ACC112 (cell line): ENCODE measurements at regions not wholly inside any gene's neighbourhood (a gene's known extent, or its start where the extent isn't known, plus 50 kb on each side); places are given as distances from the start of the nearest gene placed in this dataset.

Experiments
- H2AFZ ChIP-seq: fragments of 200-600 bp; sonication (generic); one replicate; pipeline ENCODE4 v1.6.0; 2017; ENCODE audit warnings: antibody characterized with exemption, low read length; ENCODE audit not compliant: unreplicated experiment
- H3K27ac ChIP-seq: fragments of 200-600 bp; sonication (generic); 2 replicates; pipeline ENCODE4 v1.5.1; 2014; ENCODE audit warnings: low read depth, mild to moderate bottlenecking, antibody characterized with exemption, low read length, moderate library complexity
- H3K27me3 ChIP-seq: fragments of 200-600 bp; sonication (generic); 2 replicates; pipeline ENCODE4 v1.6.1; 2014; ENCODE audit warnings: mild to moderate bottlenecking, antibody characterized with exemption, low read length, moderate library complexity, mixed read lengths; ENCODE audit not compliant: insufficient read depth
- H3K36me3 ChIP-seq: fragments of 200-600 bp; sonication (generic); 2 replicates; pipeline ENCODE4 v1.6.1; 2016; ENCODE audit warnings: mild to moderate bottlenecking, antibody characterized with exemption, low read length, moderate library complexity, mixed read lengths; ENCODE audit not compliant: insufficient read depth
- H3K4me1 ChIP-seq: fragments of 200-600 bp; sonication (generic); one replicate; pipeline ENCODE4 v1.6.1; 2016; ENCODE audit warnings: low read length, mixed read lengths; ENCODE audit not compliant: insufficient read depth, unreplicated experiment, control insufficient read depth
- H3K4me3 ChIP-seq: fragments of 200-600 bp; sonication (generic); 2 replicates; pipeline ENCODE4 v1.5.1; 2014; ENCODE audit warnings: mild to moderate bottlenecking, low read depth, low read length
- H3K79me2 ChIP-seq: fragments of 200-600 bp; sonication (generic); one replicate; pipeline ENCODE4 v1.6.0; 2016; ENCODE audit warnings: low read length; ENCODE audit not compliant: control insufficient read depth, unreplicated experiment, insufficient read depth

DNA sequence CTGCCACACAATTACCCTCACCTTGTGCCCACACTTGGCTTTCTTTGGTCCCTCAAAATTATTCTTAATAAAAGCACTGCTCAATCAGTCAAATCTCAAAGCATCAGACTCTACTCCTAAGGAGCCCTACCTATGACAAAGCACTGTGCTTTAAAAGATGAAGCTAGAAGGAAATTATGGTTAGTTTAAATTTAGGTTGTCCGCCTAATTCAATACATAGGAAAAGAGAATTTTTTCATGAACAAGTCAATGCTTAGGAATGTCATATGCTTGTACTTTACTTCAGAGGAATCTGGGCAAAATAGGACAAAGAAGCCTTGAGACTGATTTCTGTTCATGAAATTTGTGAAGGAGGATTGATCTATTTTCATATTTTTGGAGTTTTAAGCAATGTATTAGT lies 726.4 kb upstream of the CDH2 start:
- peaks cover 17% of the 10 kb centered on the region for H3K4me1 ChIP-seq
- H3K27me3 ChIP-seq: no peaks in the 10 kb centered on the region
- H2AFZ ChIP-seq: no peak overlapping the region
- H3K79me2 ChIP-seq: no peaks in the 10 kb centered on the region
- H3K36me3 ChIP-seq: no peaks in the 10 kb centered on the region
- no peak overlapping the region for H3K4me3 ChIP-seq
- no peak overlapping the region for H3K27ac ChIP-seq

DNA sequence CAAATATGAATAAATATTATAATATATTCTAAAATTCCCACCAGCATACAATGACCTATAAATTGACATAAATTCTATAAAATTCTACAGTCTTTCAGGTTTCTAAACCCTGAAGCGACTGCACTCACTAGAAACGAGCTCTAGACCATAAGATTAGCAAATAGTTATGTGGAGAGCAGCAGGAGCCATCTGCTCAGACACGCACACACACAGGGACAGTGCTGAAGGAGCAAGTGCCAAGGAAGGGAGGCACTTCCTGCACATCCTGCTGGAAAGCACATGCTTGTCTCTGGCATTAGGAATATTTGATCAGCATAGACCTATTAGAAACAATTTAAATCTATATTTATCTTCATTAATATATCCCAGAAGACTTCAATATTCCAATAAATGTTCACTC lies 713.9 kb upstream of the CDH2 start:
- no peaks in the 10 kb centered on the region for H3K4me1 ChIP-seq
- H3K27ac ChIP-seq: no peak overlapping the region
- H2AFZ ChIP-seq: no peak overlapping the region
- H3K4me3 ChIP-seq: no peak overlapping the region
- no peaks in the 10 kb centered on the region for H3K27me3 ChIP-seq
- H3K36me3 ChIP-seq: no peaks in the 10 kb centered on the region
- no peaks in the 10 kb centered on the region for H3K79me2 ChIP-seq

DNA sequence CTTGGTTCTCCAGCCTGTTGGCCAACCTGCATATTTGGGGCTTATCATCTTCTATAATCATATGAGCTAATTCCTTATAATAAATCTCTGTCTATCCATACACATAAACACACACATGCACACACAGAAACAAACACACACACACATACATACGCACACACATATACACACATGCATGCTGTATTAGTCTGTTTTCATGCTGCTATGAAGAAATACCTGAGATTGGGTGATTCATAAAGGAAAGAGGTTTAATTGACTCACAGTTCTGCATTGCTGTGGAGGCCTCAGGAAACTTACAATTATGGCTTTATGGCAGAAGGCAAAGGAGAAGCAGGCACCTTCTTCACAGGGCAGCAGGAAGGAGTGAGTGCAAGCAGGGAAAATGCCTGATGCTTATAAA lies 707.4 kb upstream of the CDH2 start:
- Histone ChIP-seq H2AFZ (no peak overlapping the region), H3K4me1 (no peaks in the 10 kb centered on the region), H3K27ac (no peak overlapping the region), H3K4me3 (no peak overlapping the region), H3K36me3 (no peaks in the 10 kb centered on the region), H3K79me2 (no peaks in the 10 kb centered on the region), H3K27me3 (no peaks in the 10 kb centered on the region)

DNA sequence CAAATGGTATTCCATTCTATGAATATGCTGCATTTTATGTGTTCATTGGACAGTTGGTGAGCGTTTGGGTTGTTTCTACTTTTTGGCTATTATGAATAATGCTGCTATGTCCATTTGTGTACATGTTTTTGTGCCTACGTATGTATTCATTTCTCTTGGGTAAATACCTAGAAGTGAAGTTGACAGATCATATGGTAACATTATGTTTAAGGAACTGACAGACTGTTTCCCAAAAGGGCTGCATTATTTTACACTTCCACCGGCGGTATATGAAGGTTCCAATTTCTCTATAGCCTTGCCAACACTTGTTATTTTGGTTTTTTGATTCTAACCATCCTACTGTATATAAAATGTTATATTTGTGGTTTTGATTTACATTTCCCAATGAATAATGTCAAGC lies 703.9 kb upstream of the CDH2 start:
- Histone ChIP-seq H3K36me3 (no peaks in the 10 kb centered on the region), H2AFZ (no peak overlapping the region), H3K4me1 (no peaks in the 10 kb centered on the region), H3K27ac (no peak overlapping the region), H3K4me3 (no peak overlapping the region), H3K79me2 (no peaks in the 10 kb centered on the region), H3K27me3 (no peaks in the 10 kb centered on the region)

DNA sequence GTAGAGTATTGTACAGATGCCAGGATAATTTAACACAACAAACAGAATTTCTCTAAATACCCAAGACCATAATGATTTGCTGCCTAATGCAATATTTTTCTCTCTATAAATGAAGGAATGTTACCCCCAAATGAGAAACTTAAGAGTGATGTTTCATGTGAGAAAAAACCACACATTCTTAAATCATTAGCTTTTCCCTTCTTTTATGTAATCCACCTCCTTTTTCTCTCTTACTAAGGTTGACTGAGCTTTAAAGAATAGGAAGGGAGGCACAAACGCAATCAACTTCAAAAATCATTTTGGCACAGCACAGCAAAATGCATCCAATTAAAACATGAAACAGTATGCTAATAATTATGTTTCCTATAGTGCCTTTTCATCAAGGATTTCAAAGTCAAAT lies 698.1 kb upstream of the CDH2 start:
- Histone ChIP-seq H3K4me1 (no peaks in the 10 kb centered on the region), H3K36me3 (no peaks in the 10 kb centered on the region), H3K27me3 (no peaks in the 10 kb centered on the region), H3K27ac (no peak overlapping the region), H3K4me3 (no peak overlapping the region), H3K79me2 (no peaks in the 10 kb centered on the region), H2AFZ (no peak overlapping the region)

DNA sequence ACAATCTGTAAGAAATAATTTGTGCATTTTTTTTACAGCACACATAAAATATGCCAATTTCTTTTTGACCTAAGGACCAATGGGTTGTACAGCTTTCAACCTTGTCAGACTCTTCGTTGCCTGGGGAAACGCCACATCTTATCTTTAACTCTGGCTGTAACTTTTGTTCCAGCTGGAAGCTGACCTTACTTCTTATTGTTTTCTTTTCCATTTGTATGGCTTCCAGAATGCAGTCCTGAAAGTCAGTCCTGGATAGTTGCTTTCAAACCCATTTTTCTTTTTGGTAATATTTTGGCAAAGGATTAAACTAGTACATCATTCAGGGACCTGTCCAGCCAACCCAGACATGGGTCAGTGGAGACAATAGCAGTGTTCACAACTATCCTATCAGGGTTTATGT lies 686.5 kb upstream of the CDH2 start:
- no peak overlapping the region for H2AFZ ChIP-seq
- no peaks in the 10 kb centered on the region for H3K36me3 ChIP-seq
- no peak overlapping the region for H3K4me3 ChIP-seq
- no peaks in the 10 kb centered on the region for H3K79me2 ChIP-seq
- no peaks in the 10 kb centered on the region for H3K4me1 ChIP-seq
- no peak overlapping the region for H3K27ac ChIP-seq
- H3K27me3 ChIP-seq: no peaks in the 10 kb centered on the region

GRCh38 chr18:28858248-28858647 lies 681.3 kb upstream of the CDH2 start:
- no peak overlapping the region for H2AFZ ChIP-seq
- H3K36me3 ChIP-seq: no peaks in the 10 kb centered on the region
- peaks cover 19% of the 10 kb centered on the region for H3K4me1 ChIP-seq
- no peaks in the 10 kb centered on the region for H3K27me3 ChIP-seq
- no peaks in the 10 kb centered on the region for H3K79me2 ChIP-seq
- no peak overlapping the region for H3K4me3 ChIP-seq
- no peak overlapping the region for H3K27ac ChIP-seq

DNA sequence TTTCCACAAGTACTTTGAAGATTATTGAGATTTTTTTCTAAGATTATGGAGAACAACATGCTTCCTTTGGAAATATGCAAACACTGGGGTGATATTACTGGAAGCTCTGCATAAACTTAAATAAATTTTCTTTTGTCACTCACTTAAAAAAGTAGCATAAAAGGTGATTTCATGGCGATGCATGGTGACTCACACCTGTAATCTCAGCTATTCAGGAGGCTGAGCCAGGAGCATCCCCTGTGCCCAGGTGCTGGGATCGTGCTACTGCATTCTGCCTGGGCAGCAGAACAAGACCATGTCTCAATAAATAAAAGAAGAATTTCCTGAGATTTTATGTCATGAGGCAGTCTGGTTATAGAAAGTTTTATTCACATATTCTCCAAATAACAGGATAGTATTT lies 679.1 kb upstream of the CDH2 start:
- Histone ChIP-seq H3K4me1 (peaks cover 19% of the 10 kb centered on the region), H3K27me3 (no peaks in the 10 kb centered on the region), H3K36me3 (no peaks in the 10 kb centered on the region), H3K79me2 (no peaks in the 10 kb centered on the region), H2AFZ (no peak overlapping the region), H3K27ac (peak overlapping the region; percentile 57), H3K4me3 (no peak overlapping the region)

DNA sequence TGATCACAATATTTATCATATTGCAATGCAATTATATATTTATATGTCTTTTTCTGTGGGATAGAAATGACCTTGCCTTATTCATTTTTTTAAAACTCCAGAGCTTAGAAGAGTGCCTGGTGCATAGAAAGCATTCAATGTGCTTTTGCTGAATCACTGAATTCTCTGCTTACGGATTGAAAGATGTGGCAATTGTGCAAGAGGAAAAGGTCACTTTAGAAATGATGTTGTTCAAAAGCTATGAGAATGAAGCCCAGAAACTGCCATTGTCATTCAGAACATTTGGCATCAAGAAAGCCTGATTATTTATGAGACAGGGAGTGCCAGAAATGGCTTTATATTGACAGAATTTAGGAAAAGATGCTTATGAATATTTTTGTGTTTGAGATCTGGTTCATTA lies 678.6 kb upstream of the CDH2 start:
- peak overlapping the region; percentile 62 for H2AFZ ChIP-seq
- H3K4me3 ChIP-seq: no peak overlapping the region

DNA sequence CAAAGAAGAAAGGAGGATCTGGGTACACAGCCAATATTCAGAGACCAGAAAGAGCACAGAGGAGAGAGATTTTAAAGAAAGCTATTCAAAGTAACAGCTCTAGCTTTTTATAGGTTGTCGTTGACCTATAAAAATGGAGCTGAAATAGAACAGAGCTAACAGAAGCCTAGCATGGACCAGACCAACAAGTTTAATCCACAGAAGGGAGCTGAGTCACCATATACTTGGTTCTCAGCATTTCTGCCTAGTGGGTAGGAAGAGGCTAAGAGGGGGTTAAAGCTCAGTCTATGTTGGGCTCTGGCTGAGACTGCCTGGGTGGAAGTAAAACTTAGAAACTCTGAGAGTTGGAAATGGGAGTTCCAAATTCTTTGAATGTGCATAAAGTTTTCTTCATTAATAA lies 678.0 kb upstream of the CDH2 start:
- Histone ChIP-seq H3K36me3 (no peaks in the 10 kb centered on the region), H3K27ac (peak overlapping the region; percentile 50), H2AFZ (peak overlapping the region; percentile 62), H3K27me3 (no peaks in the 10 kb centered on the region), H3K4me1 (peaks cover 19% of the 10 kb centered on the region), H3K79me2 (no peaks in the 10 kb centered on the region), H3K4me3 (no peak overlapping the region)

More for the DNA sequence above, 678.6 kb upstream of the CDH2 start:
- no peaks in the 10 kb centered on the region for H3K27me3 ChIP-seq
- H3K27ac ChIP-seq: peak overlapping the region; percentile 57
- peaks cover 19% of the 10 kb centered on the region for H3K4me1 ChIP-seq
- H3K79me2 ChIP-seq: no peaks in the 10 kb centered on the region
- H3K36me3 ChIP-seq: no peaks in the 10 kb centered on the region

- Histone ChIP-seq H3K27ac (no peak overlapping the region), H2AFZ (no peak overlapping the region), H3K4me3 (no peak overlapping the region), H3K79me2 (no peaks in the 10 kb centered on the region), H3K27me3 (no peaks in the 10 kb centered on the region), H3K36me3 (no peaks in the 10 kb centered on the region), H3K4me1 (no peaks in the 10 kb centered on the region)
Observed at GRCh38 chr18:28846958-28847357, 670.0 kb upstream of the CDH2 start.

GRCh38 chr18:28837100-28837499 lies 660.2 kb upstream of the CDH2 start:
- no peak overlapping the region for H3K27ac ChIP-seq
- H3K27me3 ChIP-seq: no peaks in the 10 kb centered on the region
- H3K4me3 ChIP-seq: no peak overlapping the region
- H2AFZ ChIP-seq: no peak overlapping the region
- H3K36me3 ChIP-seq: no peaks in the 10 kb centered on the region
- no peaks in the 10 kb centered on the region for H3K79me2 ChIP-seq
- H3K4me1 ChIP-seq: peaks cover 10% of the 10 kb centered on the region
